T-helper 1 cell treated with Interleukin-12 subunit alpha and Interleukin-12 subunit beta and Interleukin-4 antibody, amounts not matched to agents 30 μg/mL and 1 μg/mL, for 36 hours (primary cell): ENCODE measurements at regions not wholly inside any gene's neighbourhood (a gene's known extent, or its start where the extent isn't known, plus 50 kb on each side); places are given as distances from the start of the nearest gene placed in this dataset.
"Not testable (repeated sequence)": the region's sequence is repeated elsewhere in the genome, so short reads cannot be mapped to it uniquely, and the experiment has no call there.

Experiments used
- H3K27ac Mint-ChIP-seq: one replicate; pipeline ENCODE4 v1.8.0; 2021; ENCODE audit warnings: mild to moderate bottlenecking, mixed read lengths
- H3K27me3 Mint-ChIP-seq: one replicate; pipeline ENCODE4 v1.8.0; 2021; ENCODE audit warnings: low read depth, mixed read lengths
- H3K36me3 Mint-ChIP-seq: one replicate; pipeline ENCODE4 v1.8.0; 2021; ENCODE audit warnings: low read depth, mixed read lengths
- H3K4me1 Mint-ChIP-seq: one replicate; pipeline ENCODE4 v1.8.0; 2021; ENCODE audit warnings: low read depth, mixed read lengths
- H3K4me3 Mint-ChIP-seq: one replicate; pipeline ENCODE4 v1.8.0; 2021; ENCODE audit warnings: mild to moderate bottlenecking, moderate library complexity, mixed read lengths
- H3K9me3 Mint-ChIP-seq: one replicate; pipeline ENCODE4 v1.8.0; 2021; ENCODE audit warnings: mixed read lengths

DNA sequence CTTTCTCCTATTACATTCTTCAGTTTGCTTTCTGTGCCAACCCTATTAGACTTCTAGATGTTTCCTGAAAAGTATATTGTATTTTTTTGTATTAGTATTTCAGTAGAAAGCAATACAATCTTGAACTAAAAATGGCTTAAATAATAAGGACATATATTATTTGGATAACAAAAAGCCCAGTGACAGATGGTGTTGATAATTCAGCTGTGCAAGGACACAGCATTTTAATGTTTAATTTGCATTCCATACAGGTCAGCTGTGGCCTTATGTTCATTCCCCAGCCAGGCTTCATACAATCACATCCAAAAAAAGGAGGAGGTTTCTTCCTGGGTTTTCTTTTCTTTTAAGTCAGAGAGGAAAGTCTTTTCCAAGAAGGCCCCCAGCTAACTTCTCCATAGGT lies 236.9 kb downstream of the CD109 start:
- H3K9me3 Mint-ChIP-seq: no peaks in the 10 kb centered on the region
- no peak overlapping the region for H3K27ac Mint-ChIP-seq
- no peaks in the 10 kb centered on the region for H3K4me1 Mint-ChIP-seq
- no peak overlapping the region for H3K4me3 Mint-ChIP-seq
- no peaks in the 10 kb centered on the region for H3K36me3 Mint-ChIP-seq
- no peaks in the 10 kb centered on the region for H3K27me3 Mint-ChIP-seq

DNA sequence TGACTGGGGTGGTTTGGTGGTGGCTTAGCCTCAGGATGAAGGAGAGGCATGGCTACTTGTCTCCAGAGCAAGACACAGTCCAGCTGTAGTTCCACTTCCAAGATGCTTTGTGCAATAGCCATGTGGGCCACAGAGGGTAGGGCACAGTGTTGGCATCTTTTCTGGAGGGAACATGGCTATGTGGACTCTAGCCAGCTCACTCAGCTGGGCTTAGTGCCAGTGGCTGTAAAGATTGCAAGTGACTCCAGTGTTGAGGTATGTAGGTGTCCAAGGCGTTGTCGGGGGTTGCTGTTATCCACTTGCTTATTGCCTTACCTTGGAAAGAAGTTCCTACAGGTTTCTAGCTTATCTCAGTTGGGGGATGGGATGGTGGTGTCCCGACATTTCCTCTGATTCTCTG lies 233.4 kb downstream of the CD109 start:
- Mint-ChIP-seq H3K27me3 (no peaks in the 10 kb centered on the region), H3K4me3 (no peak overlapping the region), H3K36me3 (no peaks in the 10 kb centered on the region), H3K9me3 (no peaks in the 10 kb centered on the region), H3K27ac (no peak overlapping the region), H3K4me1 (no peaks in the 10 kb centered on the region)

DNA sequence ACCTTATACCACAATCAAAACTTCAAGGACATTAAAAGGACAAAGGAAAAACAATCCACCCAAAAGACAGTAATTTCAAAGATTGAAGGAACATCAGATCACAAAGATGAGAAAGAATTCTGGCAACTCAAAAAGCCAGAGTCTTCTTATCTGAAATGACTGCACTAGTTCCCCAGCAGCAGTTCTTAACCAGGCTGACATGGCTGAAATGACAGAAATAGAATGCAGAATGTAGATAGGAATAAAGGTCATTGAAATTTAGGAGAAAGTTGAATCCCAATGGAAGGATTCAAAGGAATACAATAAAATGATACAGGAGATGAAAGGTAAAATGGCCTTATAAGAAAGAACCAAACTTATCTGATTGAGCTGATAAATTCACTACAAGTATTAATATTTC lies 231.4 kb downstream of the CD109 start:
- Mint-ChIP-seq H3K36me3 (no peaks in the 10 kb centered on the region), H3K27ac (no peak overlapping the region), H3K4me1 (no peaks in the 10 kb centered on the region), H3K9me3 (no peaks in the 10 kb centered on the region), H3K4me3 (no peak overlapping the region), H3K27me3 (no peaks in the 10 kb centered on the region)

GRCh38 chr6:73925703-73926102 lies 229.7 kb downstream of the CD109 start:
- H3K4me1 Mint-ChIP-seq, H3K4me3 Mint-ChIP-seq, H3K27me3 Mint-ChIP-seq, H3K9me3 Mint-ChIP-seq, H3K36me3 Mint-ChIP-seq, H3K27ac Mint-ChIP-seq: not testable (repeated sequence)

DNA sequence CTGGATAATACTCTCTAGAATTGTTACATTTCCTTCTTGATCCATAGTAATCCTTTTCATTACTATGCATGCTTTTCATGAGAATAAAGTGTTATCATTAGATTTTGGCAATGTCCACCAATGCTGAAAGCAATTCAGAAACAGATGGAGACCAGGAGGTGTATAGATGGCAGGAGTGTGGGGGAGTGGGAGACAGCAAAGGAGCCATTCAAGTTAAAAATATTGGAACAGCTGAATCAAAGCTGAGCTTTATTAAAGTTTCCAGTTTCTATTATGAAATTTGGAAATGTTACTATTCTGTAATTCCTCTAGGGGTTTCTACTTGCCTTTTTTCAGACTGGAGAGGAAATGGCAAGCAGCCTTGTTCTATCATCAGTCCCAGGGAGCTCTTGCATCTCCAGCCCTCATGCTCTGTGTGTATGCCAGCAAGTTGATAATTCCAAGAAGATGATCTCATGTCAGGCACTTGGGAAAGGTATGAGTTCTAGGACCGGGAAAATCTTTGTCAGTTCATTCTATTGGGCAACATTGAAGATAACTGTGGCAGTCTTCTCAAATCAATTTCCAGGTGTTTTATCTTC lies 228.0 kb downstream of the CD109 start:
- H3K4me1 Mint-ChIP-seq: no peaks in the 10 kb centered on the region
- no peak overlapping the region for H3K4me3 Mint-ChIP-seq
- H3K27me3 Mint-ChIP-seq: no peaks in the 10 kb centered on the region
- no peak overlapping the region for H3K27ac Mint-ChIP-seq
- no peaks in the 10 kb centered on the region for H3K36me3 Mint-ChIP-seq
- H3K9me3 Mint-ChIP-seq: no peaks in the 10 kb centered on the region

DNA sequence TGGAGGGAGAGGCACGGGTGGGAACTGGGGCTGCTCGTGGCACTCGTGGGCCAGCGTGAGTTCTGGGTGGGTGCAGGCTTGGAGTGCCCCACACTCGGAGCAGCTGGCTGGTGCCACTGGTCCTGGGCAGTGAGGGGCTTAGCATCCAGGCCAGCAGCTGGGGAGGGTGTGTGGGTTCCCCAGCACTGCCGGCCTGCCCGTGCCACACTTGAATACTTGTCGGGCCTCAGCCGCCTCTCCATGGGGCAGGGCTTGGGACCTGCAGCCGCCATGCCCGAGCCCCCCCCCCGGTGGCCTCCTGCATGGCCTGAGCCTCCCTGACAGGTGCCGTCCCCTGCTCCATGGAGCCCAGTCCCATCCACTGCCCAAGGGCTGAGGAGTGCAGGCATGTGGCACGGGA lies 207.2 kb downstream of the CD109 start:
- H3K36me3 Mint-ChIP-seq: no peaks in the 10 kb centered on the region
- H3K27ac Mint-ChIP-seq: no peak overlapping the region
- H3K27me3 Mint-ChIP-seq: no peaks in the 10 kb centered on the region
- H3K9me3 Mint-ChIP-seq: peaks cover 18% of the 10 kb centered on the region
- H3K4me1 Mint-ChIP-seq: no peaks in the 10 kb centered on the region
- H3K4me3 Mint-ChIP-seq: no peak overlapping the region

GRCh38 chr6:73901986-73902385 lies 206.0 kb downstream of the CD109 start:
- Mint-ChIP-seq H3K4me1 (no peaks in the 10 kb centered on the region), H3K36me3 (no peaks in the 10 kb centered on the region), H3K27me3 (no peaks in the 10 kb centered on the region), H3K27ac (no peak overlapping the region), H3K9me3 (peaks cover 18% of the 10 kb centered on the region), H3K4me3 (no peak overlapping the region)

GRCh38 chr6:73901311-73901710 lies 205.3 kb downstream of the CD109 start:
- Mint-ChIP-seq H3K27ac (no peak overlapping the region), H3K9me3 (peaks cover 18% of the 10 kb centered on the region)

GRCh38 chr6:73898599-73898998 lies 202.6 kb downstream of the CD109 start:
- H3K4me1 Mint-ChIP-seq: no peaks in the 10 kb centered on the region

More at GRCh38 chr6:73901311-73901710, 205.3 kb downstream of the CD109 start:
- no peaks in the 10 kb centered on the region for H3K36me3 Mint-ChIP-seq
- no peak overlapping the region for H3K4me3 Mint-ChIP-seq
- no peaks in the 10 kb centered on the region for H3K27me3 Mint-ChIP-seq
- no peaks in the 10 kb centered on the region for H3K4me1 Mint-ChIP-seq

GRCh38 chr6:73893696-73894095 lies 197.7 kb downstream of the CD109 start:
- H3K27me3 Mint-ChIP-seq: no peaks in the 10 kb centered on the region
- no peak overlapping the region for H3K4me3 Mint-ChIP-seq
- H3K27ac Mint-ChIP-seq: no peak overlapping the region
- peaks cover 1% of the 10 kb centered on the region for H3K36me3 Mint-ChIP-seq
- no peaks in the 10 kb centered on the region for H3K4me1 Mint-ChIP-seq
- H3K9me3 Mint-ChIP-seq: no peaks in the 10 kb centered on the region

More at GRCh38 chr6:73898599-73898998, 202.6 kb downstream of the CD109 start:
- Mint-ChIP-seq H3K27me3 (no peaks in the 10 kb centered on the region), H3K9me3 (peaks cover 18% of the 10 kb centered on the region), H3K36me3 (no peaks in the 10 kb centered on the region), H3K27ac (no peak overlapping the region), H3K4me3 (no peak overlapping the region)

DNA sequence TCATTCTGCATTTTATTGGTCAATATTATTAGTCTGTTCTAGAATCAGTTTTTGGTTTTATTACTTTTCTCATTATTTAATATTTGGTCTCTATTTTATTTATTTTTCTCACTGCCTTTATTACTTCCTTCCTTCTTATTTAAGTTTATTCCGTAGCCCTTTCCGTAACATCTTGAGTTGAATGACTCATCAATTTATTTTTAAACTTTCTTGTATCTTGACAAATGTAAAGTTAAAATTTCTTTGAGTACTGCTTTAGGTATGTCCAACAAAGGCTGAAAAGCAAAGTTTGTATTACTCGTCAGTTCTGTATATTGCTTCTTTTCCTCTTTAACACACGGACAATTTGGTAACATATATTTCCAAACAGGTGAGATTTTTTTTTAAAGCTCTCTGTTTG lies 192.0 kb downstream of the CD109 start:
- Mint-ChIP-seq H3K27me3 (no peaks in the 10 kb centered on the region), H3K9me3 (no peaks in the 10 kb centered on the region), H3K4me3 (no peak overlapping the region), H3K27ac (no peak overlapping the region), H3K36me3 (peaks cover 1% of the 10 kb centered on the region), H3K4me1 (peaks cover 4% of the 10 kb centered on the region)

DNA sequence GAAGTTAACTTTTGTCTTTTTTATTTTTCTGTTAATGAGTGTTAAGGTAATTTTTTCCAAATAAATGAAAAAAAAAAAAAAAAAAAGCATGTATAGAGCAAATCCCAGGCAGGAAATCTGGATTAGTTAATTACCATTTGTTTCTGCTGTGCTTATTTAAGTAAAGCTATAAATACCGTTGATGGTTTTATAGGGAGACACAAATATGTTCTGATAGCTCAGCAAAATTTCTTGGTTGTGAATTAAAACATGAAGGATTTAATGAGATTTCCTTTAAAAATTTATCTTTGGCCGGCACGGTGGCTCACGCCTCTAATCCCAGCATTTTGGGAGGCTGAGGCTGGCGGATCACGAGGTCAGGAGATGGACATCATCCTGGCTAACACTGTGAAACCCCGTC lies 189.4 kb downstream of the CD109 start:
- no peaks in the 10 kb centered on the region for H3K36me3 Mint-ChIP-seq
- peaks cover 4% of the 10 kb centered on the region for H3K4me1 Mint-ChIP-seq
- no peaks in the 10 kb centered on the region for H3K9me3 Mint-ChIP-seq

GRCh38 chr6:73884540-73884939 lies 188.5 kb downstream of the CD109 start:
- Mint-ChIP-seq H3K27ac (no peak overlapping the region), H3K9me3 (no peaks in the 10 kb centered on the region), H3K27me3 (no peaks in the 10 kb centered on the region), H3K36me3 (no peaks in the 10 kb centered on the region), H3K4me3 (no peak overlapping the region), H3K4me1 (peaks cover 4% of the 10 kb centered on the region)

More for the DNA sequence above, 189.4 kb downstream of the CD109 start:
- Mint-ChIP-seq H3K4me3 (no peak overlapping the region), H3K27me3 (no peaks in the 10 kb centered on the region), H3K27ac (no peak overlapping the region)

GRCh38 chr6:73879501-73880293 lies 183.7 kb downstream of the CD109 start:
- Mint-ChIP-seq H3K27me3 (no peaks in the 10 kb centered on the region), H3K36me3 (no peaks in the 10 kb centered on the region), H3K9me3 (peaks cover under 1% of the 10 kb centered on the region), H3K4me3 (no peak overlapping the region), H3K27ac (no peak overlapping the region), H3K4me1 (no peaks in the 10 kb centered on the region)

DNA sequence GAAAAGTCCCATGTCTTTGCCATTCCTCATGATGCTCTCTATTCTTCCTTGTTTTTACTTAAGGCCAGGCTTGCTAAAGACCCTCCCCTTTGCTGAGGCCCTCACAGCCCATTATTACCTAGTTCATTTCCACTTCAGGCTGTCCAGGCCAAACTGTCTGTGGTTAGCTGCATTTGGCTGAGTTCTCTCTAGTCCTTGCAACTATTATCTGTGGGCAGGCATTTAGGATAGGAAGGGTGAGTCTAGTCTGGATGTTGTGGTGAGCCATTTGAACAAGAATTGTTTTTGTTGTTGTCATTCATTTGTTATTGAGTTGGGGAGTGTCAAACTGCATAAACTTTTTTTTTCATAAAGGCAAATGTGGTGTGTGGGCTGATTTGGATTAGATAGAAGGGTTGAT lies 182.4 kb downstream of the CD109 start:
- Mint-ChIP-seq H3K27ac (no peak overlapping the region), H3K4me3 (no peak overlapping the region), H3K4me1 (no peaks in the 10 kb centered on the region), H3K27me3 (no peaks in the 10 kb centered on the region), H3K36me3 (no peaks in the 10 kb centered on the region), H3K9me3 (peaks cover 3% of the 10 kb centered on the region)
